GM21390 (cell line): ENCODE measurements at regions not wholly inside any gene's neighbourhood (a gene's known extent, or its start where the extent isn't known, plus 50 kb on each side); places are given as distances from the start of the nearest gene placed in this dataset.

Experiments
- ATAC-seq: cut with Tn5 transposase; IDR thresholded peaks from one replicate; pipeline ENCODE4 v1.9.1; 2021; ENCODE audit not compliant: unreplicated experiment

- no peak for ATAC-seq
These were observed 406.8 kb downstream of the SHQ1 start for GRCh38 chr3:72441284-72441994.

DNA sequence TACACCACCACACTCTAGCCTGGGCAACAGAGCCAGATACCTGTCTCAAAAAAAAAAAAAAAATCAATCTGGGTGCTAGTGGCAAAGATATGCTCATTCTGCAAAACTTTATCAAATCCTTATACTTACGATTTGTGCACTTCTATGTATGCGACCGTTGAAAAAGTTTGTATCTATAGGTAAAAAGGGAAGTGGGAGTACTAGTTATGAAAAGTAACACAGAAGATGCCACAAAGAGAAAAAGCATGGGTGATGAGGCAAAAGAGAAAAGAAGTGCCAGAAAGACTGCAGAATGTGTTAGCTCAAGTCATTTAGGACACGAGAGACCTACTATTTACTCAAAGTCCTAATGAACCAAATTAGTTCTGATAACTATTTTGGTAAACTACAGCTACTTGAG lies 407.8 kb downstream of the SHQ1 start:
- peak; percentile 44 for ATAC-seq

GRCh38 chr3:72439321-72440183 lies 408.7 kb downstream of the SHQ1 start:
- ATAC-seq: peak; percentile 69

- ATAC-seq: no peak
These were observed 410.4 kb downstream of the SHQ1 start for GRCh38 chr3:72437661-72438406.

DNA sequence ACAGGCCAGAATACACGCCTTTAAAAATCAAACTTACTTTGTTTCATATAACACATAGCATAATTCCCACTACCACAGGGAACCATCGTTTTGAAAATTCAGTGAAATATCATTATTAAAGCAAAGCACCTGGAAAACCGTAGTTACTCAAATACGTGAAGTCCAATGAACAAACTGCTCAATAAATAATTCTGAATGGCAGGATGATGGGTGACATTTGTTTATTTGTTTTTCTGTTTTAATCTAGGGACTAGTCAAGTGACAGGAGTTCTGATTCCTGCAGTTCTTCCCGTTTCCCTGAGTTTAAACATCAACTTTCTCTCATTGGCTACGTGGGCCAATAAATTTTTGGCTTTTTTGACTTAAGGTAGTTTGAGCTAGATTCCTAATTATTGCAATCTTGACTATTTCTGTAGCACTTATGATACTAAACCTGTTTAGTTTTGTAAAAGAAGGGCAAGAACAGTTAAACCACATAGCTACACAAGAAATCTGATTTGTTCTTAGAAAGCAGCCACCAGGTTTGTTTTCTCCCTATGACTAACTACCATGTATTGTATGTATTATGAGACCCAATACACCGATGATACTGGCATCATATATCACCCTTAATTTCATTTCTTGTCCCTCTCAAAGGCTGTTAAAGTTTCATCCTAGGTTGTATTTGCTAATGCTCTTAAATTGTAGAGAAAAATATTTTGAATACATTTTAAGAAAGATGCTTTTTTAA lies 411.2 kb downstream of the SHQ1 start:
- ATAC-seq: no peak

GRCh38 chr3:72434296-72434695 lies 413.9 kb downstream of the SHQ1 start:
- ATAC-seq: no peak

- ATAC-seq: no peak
These were observed 416.0 kb downstream of the SHQ1 start for GRCh38 chr3:72432246-72432645.

GRCh38 chr3:72429589-72430353 lies 418.5 kb downstream of the SHQ1 start:
- no peak for ATAC-seq

DNA sequence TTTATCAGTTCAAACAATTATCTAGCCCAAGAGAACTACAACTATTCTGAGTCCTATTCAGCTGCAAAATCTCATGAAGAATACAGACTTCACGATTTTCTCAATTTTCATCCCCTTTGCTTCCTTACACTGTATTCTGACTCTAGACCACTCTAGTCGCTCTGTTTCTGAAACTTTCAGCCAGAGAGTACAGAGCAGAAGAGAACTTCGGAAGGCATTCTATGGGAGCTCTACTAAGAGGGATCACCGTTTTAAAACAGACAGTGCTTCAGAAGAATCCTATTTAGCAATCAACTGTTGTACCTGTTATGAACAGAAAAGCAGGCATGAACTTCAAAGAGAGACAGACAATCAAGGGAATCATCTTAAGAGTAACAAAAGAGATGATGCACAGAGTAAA lies 419.4 kb downstream of the SHQ1 start:
- no peak for ATAC-seq

- no peak for ATAC-seq
These were observed 420.6 kb downstream of the SHQ1 start for GRCh38 chr3:72427624-72428023.

- ATAC-seq: peak; percentile 82
These were observed 421.4 kb downstream of the SHQ1 start for GRCh38 chr3:72426618-72427397.

DNA sequence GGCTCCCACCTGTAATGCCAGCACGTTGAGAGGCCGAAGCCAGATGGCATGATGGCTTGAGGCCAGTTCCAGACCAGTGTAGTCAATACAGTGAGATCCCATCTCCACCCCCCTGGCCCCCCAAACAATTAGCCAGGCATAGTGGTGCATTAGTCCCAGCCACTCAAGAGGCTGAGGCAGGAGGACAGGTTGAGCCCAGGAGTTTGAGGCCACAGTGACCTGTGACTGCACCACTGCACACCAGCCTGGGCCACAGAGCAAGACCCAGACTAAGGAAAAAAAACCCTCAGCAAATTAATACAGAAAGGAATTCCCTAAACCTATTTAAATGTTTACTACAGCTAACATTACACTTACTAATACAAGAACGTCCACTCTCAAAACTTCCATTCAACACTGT lies 424.6 kb downstream of the SHQ1 start:
- ATAC-seq: no peak

- no peak for ATAC-seq
These were observed 426.5 kb downstream of the SHQ1 start for GRCh38 chr3:72421786-72422185.

- no peak for ATAC-seq
These were observed 427.1 kb downstream of the SHQ1 start for GRCh38 chr3:72421126-72421525.

GRCh38 chr3:72418856-72419255 lies 429.4 kb downstream of the SHQ1 start:
- ATAC-seq: no peak

DNA sequence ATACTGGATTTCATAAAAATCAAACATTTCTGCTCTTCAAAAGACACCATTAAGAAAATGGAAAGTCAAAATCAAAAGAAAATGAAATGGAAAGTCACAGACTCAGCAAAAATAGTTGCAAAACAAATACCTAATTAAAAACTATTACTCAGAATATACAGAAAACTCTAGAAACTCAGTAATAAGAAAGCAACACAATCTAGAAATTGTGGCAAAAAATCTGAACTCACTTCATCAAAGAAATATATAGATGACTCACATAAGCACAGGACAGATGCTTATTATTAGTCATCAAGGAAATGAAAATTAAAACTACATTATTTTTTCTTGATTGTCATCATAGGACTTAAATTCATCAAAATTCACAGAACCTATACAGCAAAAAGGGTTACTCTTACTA lies 430.0 kb downstream of the SHQ1 start:
- ATAC-seq: no peak

- ATAC-seq: no peak
These were observed 433.7 kb downstream of the SHQ1 start for GRCh38 chr3:72414481-72415016.

GRCh38 chr3:72413228-72413627 lies 435.0 kb downstream of the SHQ1 start:
- ATAC-seq: no peak

DNA sequence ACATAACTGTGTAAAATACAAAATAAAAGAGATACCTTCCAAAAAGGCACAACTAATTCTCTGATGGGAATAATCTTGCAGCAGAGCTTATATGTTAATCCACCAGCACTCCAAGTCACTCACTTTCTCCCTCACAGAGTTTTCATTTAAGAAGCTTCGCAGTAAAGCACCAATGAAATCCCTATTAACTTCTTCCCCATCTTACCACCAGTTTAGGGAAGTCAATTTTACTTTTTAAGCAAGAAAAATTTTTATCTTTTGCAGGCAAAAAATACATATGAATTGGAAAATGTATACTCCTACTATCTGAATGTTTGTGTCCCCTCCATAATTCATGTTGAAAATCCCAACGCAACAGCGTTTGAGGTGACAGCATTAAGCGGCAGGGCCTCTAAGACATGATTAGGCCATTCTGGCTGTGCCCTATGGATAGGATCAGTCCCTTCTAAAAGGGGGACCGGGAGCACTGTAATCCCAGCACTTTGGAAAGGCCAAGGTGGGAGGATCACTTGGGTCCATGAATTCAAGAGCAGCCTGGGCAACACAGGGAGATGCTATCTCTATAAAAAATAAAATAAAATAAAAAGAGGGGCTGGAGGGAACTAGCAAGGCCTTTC lies 435.8 kb downstream of the SHQ1 start:
- ATAC-seq: no peak
